H1 (cell line): ENCODE measurements at regions not wholly inside any gene's neighbourhood (a gene's known extent, or its start where the extent isn't known, plus 50 kb on each side); places are given as distances from the start of the nearest gene placed in this dataset.

ENCODE experiments used
- CTCF ChIA-PET: fragments of 300-600 bp; sonication (Branson Sonifier 250); formaldehyde crosslinking; loops from one replicate; lab custom pipeline; 2021; ENCODE audit not compliant: partially characterized antibody; lab: Charles Lee
- POLR2A ChIA-PET: fragments of 300-600 bp; sonication (Branson Sonifier 250); formaldehyde crosslinking; loops from one replicate; lab custom pipeline; 2021; ENCODE audit warnings: inconsistent platforms; ENCODE audit not compliant: partially characterized antibody; lab: Charles Lee
- DNase-seq, 2 experiments: peaks; one replicate each; pipeline versions ENCODE4 v3.0.0 to v3.0.0-alpha.2; 2010 to 2022; ENCODE audit warnings: low spot score in 2 of 2, low read depth in 1 of 2, mixed read lengths in 1 of 2
- FAIRE-seq: peaks from 2 replicates; lab custom pipeline; 2011; peaks lifted over from hg19 to GRCh38; lab: Jason Lieb, UNC
- H2AFZ ChIP-seq: 2 replicates; pipeline ENCODE4 v1.8.1; 2012; ENCODE audit warnings: low read length, inconsistent platforms
- H2AK5ac ChIP-seq: 2 replicates; pipeline ENCODE4 v1.6.1; 2013; ENCODE audit warnings: low read depth, low read length
- H2BK120ac ChIP-seq: replicated peaks from 2 replicates; pipeline ENCODE3; 2013; ENCODE audit warnings: low read depth, low read length, inconsistent platforms
- H2BK12ac ChIP-seq: 2 replicates; pipeline ENCODE4 v1.6.1; 2013; ENCODE audit warnings: low read depth, low read length
- H2BK15ac ChIP-seq: 2 replicates; pipeline ENCODE4 v1.6.1; 2013; ENCODE audit warnings: low read length
- H2BK20ac ChIP-seq: 2 replicates; pipeline ENCODE4 v1.6.1; 2013; ENCODE audit warnings: low read length
- H2BK5ac ChIP-seq: 2 replicates; pipeline ENCODE4 v1.6.1; 2013; ENCODE audit warnings: low read depth, low read length
- H3K14ac ChIP-seq: 2 replicates; pipeline ENCODE4 v1.6.1; 2013; ENCODE audit warnings: inconsistent platforms; ENCODE audit not compliant: insufficient read length
- H3K18ac ChIP-seq: 2 replicates; pipeline ENCODE4 v1.6.1; 2013; ENCODE audit warnings: low read length; ENCODE audit errors: extremely low read depth
- H3K23ac ChIP-seq: 2 replicates; pipeline ENCODE4 v1.6.1; 2013; ENCODE audit warnings: inconsistent platforms; ENCODE audit not compliant: insufficient read length
- H3K23me2 ChIP-seq: 2 replicates; pipeline ENCODE4 v1.6.1; 2013; ENCODE audit warnings: low read depth, low read length
- H3K27ac ChIP-seq: 2 replicates; pipeline ENCODE4 v1.6.1; 2011; ENCODE audit warnings: low read depth, low read length, inconsistent platforms
- H3K27me3 ChIP-seq, 4 experiments: replicated peaks in 1 of 4; 1 replicate in 1 of 4; 2 replicates in 3 of 4; pipeline versions ENCODE4 v1.6.1 to v1.8.1; 2011 to 2013; ENCODE audit warnings: low read length in 3 of 4, mild to moderate bottlenecking in 3 of 4, inconsistent platforms in 2 of 4, mixed read lengths in 2 of 4, moderate library complexity in 1 of 4; ENCODE audit not compliant: control insufficient read depth in 3 of 4, insufficient read depth in 3 of 4; ENCODE audit errors: extremely low read depth in 1 of 4
- H3K36me3 ChIP-seq, 4 experiments: 2 replicates each; pipeline versions ENCODE4 v1.6.1 to v1.8.1; 2011 to 2013; ENCODE audit warnings: mild to moderate bottlenecking in 4 of 4, low read length in 3 of 4, moderate library complexity in 2 of 4, control low read depth in 1 of 4, inconsistent platforms in 1 of 4; ENCODE audit not compliant: insufficient read depth in 4 of 4, control insufficient read depth in 2 of 4
- H3K4ac ChIP-seq: replicated peaks from 2 replicates; pipeline ENCODE3; 2013; ENCODE audit warnings: low read length, low read depth, mixed read lengths, inconsistent platforms; ENCODE audit not compliant: insufficient read length
- H3K4me1 ChIP-seq, 4 experiments: replicated peaks in 1 of 4; 1 replicate in 1 of 4; 2 replicates in 3 of 4; pipeline versions ENCODE4 v1.6.1 to v1.8.1; 2011 to 2013; ENCODE audit warnings: low read length in 3 of 4, inconsistent platforms in 2 of 4, mixed read lengths in 1 of 4; ENCODE audit not compliant: insufficient read depth in 4 of 4, control insufficient read depth in 3 of 4
- H3K4me2 ChIP-seq, 2 experiments: 2 replicates each; pipeline versions ENCODE4 v1.6.1 to v1.8.1; 2011 to 2013; ENCODE audit warnings: low read depth in 2 of 2, low read length in 2 of 2, control low read depth in 1 of 2, inconsistent platforms in 1 of 2, mild to moderate bottlenecking in 1 of 2; ENCODE audit not compliant: insufficient read depth in 1 of 2
- H3K4me3 ChIP-seq, 4 experiments: fragments of 200-600, 300-600 bp in 1 of 4; sonication (generic), shearing (Covaris generic), sonication (Bioruptor Twin) in 1 of 4; 2 replicates each; pipeline versions ENCODE4 v1.5.1 to v1.8.1; 2011 to 2016; ENCODE audit warnings: low read length in 4 of 4, low read depth in 3 of 4, control low read depth in 2 of 4, inconsistent platforms in 2 of 4, mild to moderate bottlenecking in 2 of 4, mixed read lengths in 1 of 4, moderate library complexity in 1 of 4; ENCODE audit not compliant: insufficient read depth in 2 of 4; ENCODE audit errors: extremely low read depth in 1 of 4
- H3K56ac ChIP-seq: replicated peaks from 2 replicates; pipeline ENCODE3; 2013; ENCODE audit warnings: low read depth, mild to moderate bottlenecking, mixed read lengths, low read length, inconsistent platforms; ENCODE audit not compliant: insufficient read length
- H3K79me1 ChIP-seq: 2 replicates; pipeline ENCODE4 v1.6.1; 2013; ENCODE audit warnings: low read depth, low read length, control low read depth
- H3K79me2 ChIP-seq, 2 experiments: 2 replicates each; pipeline versions ENCODE4 v1.6.1 to v1.8.1; 2012 to 2013; ENCODE audit warnings: low read length in 2 of 2, mild to moderate bottlenecking in 2 of 2, inconsistent platforms in 1 of 2; ENCODE audit not compliant: insufficient read depth in 2 of 2, control insufficient read depth in 1 of 2
- H3K9ac ChIP-seq, 4 experiments: replicated peaks in 1 of 4; 1 replicate in 1 of 4; 2 replicates in 3 of 4; pipeline versions ENCODE4 v1.6.1 to v1.8.1; 2011 to 2013; ENCODE audit warnings: low read depth in 3 of 4, low read length in 3 of 4, control low read depth in 2 of 4, mild to moderate bottlenecking in 2 of 4, moderate library complexity in 2 of 4, inconsistent platforms in 1 of 4; ENCODE audit errors: extremely low read depth in 1 of 4
- H3K9me3 ChIP-seq, 2 experiments: 2 replicates each; pipeline versions ENCODE4 v1.6.1 to v1.8.1; 2012 to 2013; ENCODE audit warnings: mild to moderate bottlenecking in 2 of 2, moderate library complexity in 2 of 2, control low read depth in 1 of 2, inconsistent platforms in 1 of 2, low read depth in 1 of 2, low read length in 1 of 2, mixed read lengths in 1 of 2; ENCODE audit not compliant: insufficient read depth in 2 of 2
- H4K20me1 ChIP-seq, 2 experiments: replicated peaks in 1 of 2; 2 replicates each; pipeline versions ENCODE3 to v1.8.1; 2011 to 2013; ENCODE audit warnings: inconsistent platforms in 2 of 2, low read length in 2 of 2, mild to moderate bottlenecking in 1 of 2; ENCODE audit not compliant: insufficient read depth in 2 of 2, control insufficient read depth in 1 of 2
- H4K5ac ChIP-seq: 2 replicates; pipeline ENCODE4 v1.6.1; 2013; ENCODE audit warnings: low read length, low read depth, mixed read lengths, inconsistent platforms; ENCODE audit not compliant: insufficient read length
- H4K8ac ChIP-seq: 2 replicates; pipeline ENCODE4 v1.8.0; 2013; ENCODE audit warnings: mild to moderate bottlenecking, moderate library complexity, low read length, inconsistent platforms; ENCODE audit not compliant: insufficient read depth; ENCODE audit errors: extremely low read depth
- H4K91ac ChIP-seq: replicated peaks from 2 replicates; pipeline ENCODE3; 2013; ENCODE audit warnings: low read length, mixed read lengths, inconsistent platforms; ENCODE audit not compliant: insufficient read length
- POU5F1 ChIP-seq: IDR thresholded peaks from 2 replicates; pipeline ENCODE4 v1.6.1; 2011; ENCODE audit warnings: low read depth, mild to moderate bottlenecking, low read length, moderate library complexity
- SP4 ChIP-seq: IDR thresholded peaks from 2 replicates; pipeline ENCODE4 v1.6.1; 2012; ENCODE audit warnings: low read length, inconsistent platforms
- TAF7 ChIP-seq: optimal IDR thresholded peaks from 2 replicates; pipeline ENCODE3; 2011; ENCODE audit warnings: low read depth, mild to moderate bottlenecking, inconsistent platforms, low read length, moderate library complexity, borderline replicate concordance
- WGBS, 2 experiments: shearing (Covaris generic) in 1 of 2; methylation state at CpG; one replicate each; pipeline versions ENCODE4 v1.1.6 to v1.1.7; 2013 to 2015; ENCODE audit warnings: low lambda C conversion rate in 2 of 2, mixed read lengths in 2 of 2, inconsistent platforms in 1 of 2, low coverage in 1 of 2, missing lambda C conversion rate in 1 of 2; ENCODE audit not compliant: insufficient replicate concordance in 2 of 2, insufficient coverage in 1 of 2, insufficient read length in 1 of 2; ENCODE audit errors: extremely low coverage in 1 of 2, missing lambda C conversion rate in 1 of 2; 5-methylcytosine and 5-hydroxymethylcytosine counted together

GRCh38 chr14:71728386-71728785, 203.8 kb upstream of the RGS6 start:
- Histone ChIP-seq H3K79me1 (no peaks in the 10 kb centered on the region), H3K79me2 (no peaks in the 10 kb centered on the region), H4K5ac (no peak overlapping the region), H3K56ac (no peak overlapping the region), H2AFZ (no peak overlapping the region), H3K4ac (no peak overlapping the region), H3K9me3 (no peaks in the 10 kb centered on the region), H3K9ac (no peak overlapping the region), H4K91ac (no peak overlapping the region), H3K4me1 (no peaks in the 10 kb centered on the region), H2AK5ac (no peak overlapping the region), H3K14ac (no peak overlapping the region), H3K23me2 (no peaks in the 10 kb centered on the region), H2BK15ac (no peak overlapping the region), H4K20me1 (no peaks in the 10 kb centered on the region), H3K27me3 (no peaks in the 10 kb centered on the region), H3K18ac (no peak overlapping the region), H3K23ac (no peak overlapping the region), H2BK120ac (no peak overlapping the region), H3K4me2 (no peak overlapping the region), H2BK20ac (no peak overlapping the region), H2BK12ac (no peak overlapping the region), H2BK5ac (no peak overlapping the region), H4K8ac (no peak overlapping the region), H3K36me3 (peaks cover 10 to 33% (median 21%) of the 10 kb centered on the region in 4 experiments; a peak in 7 of 8 replicates), H3K4me3 (no peak overlapping the region), H3K27ac (no peak overlapping the region)
- POLR2A ChIA-PET: no interaction called here
- CTCF ChIA-PET: interaction anchor here (0.6 to 0.7 kb wide), 2 partner anchors 415 to 536 kb away, joined by 3 to 4 read pairs; no protein-coding TSS in a partner anchor
- no peak for FAIRE-seq
- WGBS, 2 experiments: 97% methylated on average over 3 of the region's 3 CpGs; no CpG with 5 or more reads in 1 of the 2 experiments
- no peak for DNase-seq
- no peak for TF ChIP-seq TAF7
- no peak for TF ChIP-seq SP4
- no peak for TF ChIP-seq POU5F1
